Hepatocyte (in vitro differentiated cells): ENCODE measurements at regions not wholly inside any gene's neighbourhood (a gene's known extent, or its start where the extent isn't known, plus 50 kb on each side); places are given as distances from the start of the nearest gene placed in this dataset.

ENCODE experiments used
- EZH2phosphoT487 ChIP-seq: fragments of 200-600 bp; sonication (generic); IDR thresholded peaks from one replicate; pipeline ENCODE4 v1.6.1; 2018; ENCODE audit warnings: antibody characterized with exemption, mild to moderate bottlenecking, low read depth, moderate library complexity; ENCODE audit not compliant: unreplicated experiment, severe bottlenecking
- TF ChIP-seq, protein P1 (sequence below): fragments of 200-600 bp; sonication (generic); IDR thresholded peaks from 2 replicates; pipeline ENCODE4 v1.5.1; 2016; ENCODE audit warnings: antibody characterized with exemption, mild to moderate bottlenecking; ENCODE audit not compliant: poor library complexity

DNA sequence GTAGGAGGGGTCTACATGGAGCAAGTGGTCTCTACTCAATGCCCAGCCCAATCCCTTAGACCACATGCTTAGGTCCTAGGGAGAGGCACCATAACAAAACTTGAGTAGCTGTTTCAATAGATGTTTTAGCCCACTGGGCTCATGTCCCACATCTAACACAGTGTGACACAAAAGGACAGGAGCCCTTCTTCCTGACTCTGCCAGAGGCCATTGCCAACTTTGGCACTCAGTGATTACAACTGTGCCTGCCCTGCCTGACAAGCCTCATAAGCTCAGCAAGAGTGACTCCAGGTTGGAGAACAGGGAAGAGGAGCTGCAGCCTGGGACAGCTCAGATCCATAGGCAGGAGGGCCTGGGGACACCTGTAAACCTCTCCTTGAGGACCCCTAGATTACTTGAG is 230.8 kb downstream of the ENC1 start:
- TF ChIP-seq, protein P1, sequence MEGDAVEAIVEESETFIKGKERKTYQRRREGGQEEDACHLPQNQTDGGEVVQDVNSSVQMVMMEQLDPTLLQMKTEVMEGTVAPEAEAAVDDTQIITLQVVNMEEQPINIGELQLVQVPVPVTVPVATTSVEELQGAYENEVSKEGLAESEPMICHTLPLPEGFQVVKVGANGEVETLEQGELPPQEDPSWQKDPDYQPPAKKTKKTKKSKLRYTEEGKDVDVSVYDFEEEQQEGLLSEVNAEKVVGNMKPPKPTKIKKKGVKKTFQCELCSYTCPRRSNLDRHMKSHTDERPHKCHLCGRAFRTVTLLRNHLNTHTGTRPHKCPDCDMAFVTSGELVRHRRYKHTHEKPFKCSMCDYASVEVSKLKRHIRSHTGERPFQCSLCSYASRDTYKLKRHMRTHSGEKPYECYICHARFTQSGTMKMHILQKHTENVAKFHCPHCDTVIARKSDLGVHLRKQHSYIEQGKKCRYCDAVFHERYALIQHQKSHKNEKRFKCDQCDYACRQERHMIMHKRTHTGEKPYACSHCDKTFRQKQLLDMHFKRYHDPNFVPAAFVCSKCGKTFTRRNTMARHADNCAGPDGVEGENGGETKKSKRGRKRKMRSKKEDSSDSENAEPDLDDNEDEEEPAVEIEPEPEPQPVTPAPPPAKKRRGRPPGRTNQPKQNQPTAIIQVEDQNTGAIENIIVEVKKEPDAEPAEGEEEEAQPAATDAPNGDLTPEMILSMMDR: no peak
- TF ChIP-seq EZH2phosphoT487: no peak
